Smooth muscle cell of the brain vasculature (primary cell): ENCODE measurements at regions not wholly inside any gene's neighbourhood (a gene's known extent, or its start where the extent isn't known, plus 50 kb on each side); places are given as distances from the start of the nearest gene placed in this dataset.
"Not testable (repeated sequence)": the region's sequence is repeated elsewhere in the genome, so short reads cannot be mapped to it uniquely, and the experiment has no call there.

Source experiments
- DNase-seq: peaks from one replicate; pipeline ENCODE4 v3.0.0-alpha.2; 2012; ENCODE audit warnings: low read depth, low spot score

GRCh38 chr5:166270712-166271111 is 2020.7 kb upstream of the WWC1 start:
- no peak for DNase-seq

- DNase-seq: no peak
These were observed 2015.4 kb upstream of the WWC1 start for GRCh38 chr5:166276006-166276405.

DNA sequence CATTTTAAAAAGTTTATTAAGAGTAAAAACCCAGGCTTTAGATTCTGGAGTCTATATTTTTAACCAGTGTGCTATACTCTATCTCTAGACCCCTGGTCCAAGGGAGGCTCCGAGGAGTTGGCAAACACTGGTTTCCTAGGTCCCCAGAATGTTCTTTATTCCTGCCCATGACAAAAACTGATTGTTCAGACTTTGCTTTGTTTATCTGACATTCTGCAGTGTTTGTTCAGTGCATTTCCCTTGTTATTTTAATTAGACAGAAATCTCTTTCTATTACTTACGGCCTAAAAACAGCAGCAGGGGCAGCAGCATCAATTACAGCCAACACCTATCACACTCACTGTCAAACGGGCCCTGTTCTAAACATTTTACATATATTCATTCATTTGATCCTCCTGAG is 2011.6 kb upstream of the WWC1 start:
- DNase-seq: no peak

- no peak for DNase-seq
These were observed 2010.0 kb upstream of the WWC1 start for GRCh38 chr5:166281433-166281832.

GRCh38 chr5:166282939-166283338 is 2008.5 kb upstream of the WWC1 start:
- DNase-seq: no peak

- no peak for DNase-seq
These were observed 2006.1 kb upstream of the WWC1 start for GRCh38 chr5:166285361-166285760.

- no peak for DNase-seq
These were observed 2004.6 kb upstream of the WWC1 start for GRCh38 chr5:166286832-166287231.

GRCh38 chr5:166287866-166288265 is 2003.6 kb upstream of the WWC1 start:
- DNase-seq: no peak

GRCh38 chr5:166291800-166292199 is 1999.6 kb upstream of the WWC1 start:
- not testable (repeated sequence) for DNase-seq

GRCh38 chr5:166293892-166294291 is 1997.6 kb upstream of the WWC1 start:
- no peak for DNase-seq

- DNase-seq: no peak
These were observed 1989.3 kb upstream of the WWC1 start for GRCh38 chr5:166302166-166302565.

- no peak for DNase-seq
These were observed 1974.0 kb upstream of the WWC1 start for GRCh38 chr5:166317425-166317824.

- no peak for DNase-seq
These were observed 1970.4 kb upstream of the WWC1 start for GRCh38 chr5:166320920-166321480.

GRCh38 chr5:166324372-166324771 is 1967.1 kb upstream of the WWC1 start:
- DNase-seq: no peak

- no peak for DNase-seq
These were observed 1962.2 kb upstream of the WWC1 start for GRCh38 chr5:166329149-166329800.

DNA sequence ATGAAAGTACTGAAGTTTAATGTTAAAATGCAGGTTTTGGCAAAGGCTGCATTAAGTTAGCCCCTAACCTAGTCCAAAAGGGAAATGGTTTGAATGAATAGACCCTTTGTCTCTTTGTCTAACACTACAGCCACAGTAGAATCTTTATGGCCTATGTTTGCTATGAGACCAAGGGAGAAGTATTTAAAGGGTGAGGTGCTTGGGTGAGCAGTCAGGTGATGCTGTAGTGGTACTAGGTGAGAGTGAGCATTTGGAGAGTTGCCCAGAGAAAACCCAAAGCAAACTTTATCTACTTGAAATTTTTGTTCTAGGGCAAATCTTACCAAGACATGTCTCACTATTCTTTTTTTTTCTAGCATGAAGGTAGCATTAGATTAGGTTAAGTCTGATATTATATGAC is 1961.4 kb upstream of the WWC1 start:
- DNase-seq: no peak

- no peak for DNase-seq
These were observed 1959.9 kb upstream of the WWC1 start for GRCh38 chr5:166331521-166331920.

DNA sequence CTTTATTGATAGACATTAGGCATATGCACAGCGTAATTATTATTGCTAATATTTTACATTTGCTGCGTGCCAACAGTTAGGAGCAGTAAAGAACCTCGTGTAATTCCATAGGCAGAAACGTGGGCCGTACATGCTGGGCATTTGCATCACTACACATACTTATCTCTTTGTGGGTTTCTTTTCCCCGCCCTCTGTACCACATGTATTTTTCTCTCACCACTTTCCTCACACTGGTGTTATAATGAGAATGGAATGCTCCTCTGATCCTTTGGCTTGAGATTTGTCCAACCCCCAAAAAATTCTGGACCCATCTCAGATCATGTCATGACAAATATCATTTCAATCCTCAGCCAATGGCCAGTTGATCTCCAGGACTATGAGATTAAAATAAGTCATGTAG is 1952.6 kb upstream of the WWC1 start:
- DNase-seq: no peak

GRCh38 chr5:166340039-166340438 is 1951.4 kb upstream of the WWC1 start:
- no peak for DNase-seq

- no peak for DNase-seq
These were observed 1949.6 kb upstream of the WWC1 start for GRCh38 chr5:166341740-166342337.

- no peak for DNase-seq
These were observed 1949.0 kb upstream of the WWC1 start for GRCh38 chr5:166342402-166342801.

- DNase-seq: no peak
These were observed 1944.6 kb upstream of the WWC1 start for GRCh38 chr5:166346726-166347374.

DNA sequence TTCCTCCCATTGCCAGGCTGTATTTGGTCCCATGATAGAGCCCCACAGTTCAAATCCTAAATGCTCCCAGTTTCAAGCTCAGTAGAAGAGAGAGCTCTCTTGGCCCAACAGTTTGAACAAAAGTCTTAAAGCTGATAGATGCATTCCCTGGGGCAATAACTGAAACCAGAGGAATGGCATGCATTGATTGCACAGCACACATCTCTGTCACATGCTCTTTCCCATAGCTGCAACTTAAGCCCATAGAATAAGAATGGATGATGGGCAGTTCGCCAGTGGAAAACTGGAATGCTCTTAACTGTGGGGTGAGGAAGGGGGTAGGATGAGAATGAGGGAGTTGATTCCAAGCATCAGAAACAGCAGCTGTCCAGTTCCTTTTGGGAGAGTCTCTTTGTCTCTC is 1942.4 kb upstream of the WWC1 start:
- DNase-seq: no peak
